ENCODE measurements at regions not wholly inside any gene's neighbourhood (a gene's known extent, or its start where the extent isn't known, plus 50 kb on each side); places are given as distances from the start of the nearest gene placed in this dataset.

DNA sequence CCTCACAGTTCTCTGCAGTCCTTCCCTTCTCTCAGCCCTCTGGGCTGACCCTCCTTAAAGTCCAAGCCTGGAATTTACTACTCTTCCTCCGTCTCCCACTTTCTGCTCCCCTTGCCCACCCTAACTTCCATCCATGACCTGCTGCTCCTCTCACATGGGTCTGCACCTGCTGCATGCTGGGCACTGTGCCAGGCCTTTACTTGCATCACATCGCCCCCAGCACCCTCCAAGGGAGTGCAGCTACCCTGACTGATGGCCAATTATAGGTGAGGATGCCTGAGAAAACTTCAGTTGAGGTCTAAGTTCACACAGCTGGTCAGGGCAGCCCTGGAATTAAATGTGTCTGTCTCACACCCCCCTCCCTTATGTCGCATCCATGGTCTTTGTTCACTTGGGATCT is 53.6 kb upstream of the ZPBP start:
- no peak for DNase-seq (ENCODE audit: low spot score)
- Mint-ChIP-seq H3K4me3 (no peak overlapping the region), H3K4me1 (no peaks in the 10 kb centered on the region), H3K36me3 (no peaks in the 10 kb centered on the region), H3K27ac (no peak overlapping the region), H3K9me3 (no peaks in the 10 kb centered on the region), H3K27me3 (ENCODE audit: low read depth) (no peaks in the 10 kb centered on the region)
- CTCF ChIA-PET: interaction anchor here (2.3 kb wide), 1 partner anchor 54 kb away, joined by 7 read pairs; no protein-coding TSS in a partner anchor
- POLR2A ChIA-PET: no interaction called here
- no peak for ATAC-seq
- TF ChIP-seq, protein P1, sequence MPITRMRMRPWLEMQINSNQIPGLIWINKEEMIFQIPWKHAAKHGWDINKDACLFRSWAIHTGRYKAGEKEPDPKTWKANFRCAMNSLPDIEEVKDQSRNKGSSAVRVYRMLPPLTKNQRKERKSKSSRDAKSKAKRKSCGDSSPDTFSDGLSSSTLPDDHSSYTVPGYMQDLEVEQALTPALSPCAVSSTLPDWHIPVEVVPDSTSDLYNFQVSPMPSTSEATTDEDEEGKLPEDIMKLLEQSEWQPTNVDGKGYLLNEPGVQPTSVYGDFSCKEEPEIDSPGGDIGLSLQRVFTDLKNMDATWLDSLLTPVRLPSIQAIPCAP (CRISPR knock-in tag; IDR thresholded peaks at IDR 0.05): no peak
- TF ChIP-seq ZNF219 (CRISPR knock-in tag; IDR thresholded peaks at IDR 0.05; ENCODE audit: borderline replicate concordance) (no peak), ZNF423 (CRISPR knock-in tag; IDR thresholded peaks at IDR 0.05) (no peak)
- TF ChIP-seq, protein P2, sequence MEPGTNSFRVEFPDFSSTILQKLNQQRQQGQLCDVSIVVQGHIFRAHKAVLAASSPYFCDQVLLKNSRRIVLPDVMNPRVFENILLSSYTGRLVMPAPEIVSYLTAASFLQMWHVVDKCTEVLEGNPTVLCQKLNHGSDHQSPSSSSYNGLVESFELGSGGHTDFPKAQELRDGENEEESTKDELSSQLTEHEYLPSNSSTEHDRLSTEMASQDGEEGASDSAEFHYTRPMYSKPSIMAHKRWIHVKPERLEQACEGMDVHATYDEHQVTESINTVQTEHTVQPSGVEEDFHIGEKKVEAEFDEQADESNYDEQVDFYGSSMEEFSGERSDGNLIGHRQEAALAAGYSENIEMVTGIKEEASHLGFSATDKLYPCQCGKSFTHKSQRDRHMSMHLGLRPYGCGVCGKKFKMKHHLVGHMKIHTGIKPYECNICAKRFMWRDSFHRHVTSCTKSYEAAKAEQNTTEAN (CRISPR knock-in tag; IDR thresholded peaks at IDR 0.05): no peak
- TF ChIP-seq, protein P3, sequence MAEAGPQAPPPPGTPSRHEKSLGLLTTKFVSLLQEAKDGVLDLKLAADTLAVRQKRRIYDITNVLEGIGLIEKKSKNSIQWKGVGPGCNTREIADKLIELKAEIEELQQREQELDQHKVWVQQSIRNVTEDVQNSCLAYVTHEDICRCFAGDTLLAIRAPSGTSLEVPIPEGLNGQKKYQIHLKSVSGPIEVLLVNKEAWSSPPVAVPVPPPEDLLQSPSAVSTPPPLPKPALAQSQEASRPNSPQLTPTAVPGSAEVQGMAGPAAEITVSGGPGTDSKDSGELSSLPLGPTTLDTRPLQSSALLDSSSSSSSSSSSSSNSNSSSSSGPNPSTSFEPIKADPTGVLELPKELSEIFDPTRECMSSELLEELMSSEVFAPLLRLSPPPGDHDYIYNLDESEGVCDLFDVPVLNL (CRISPR knock-in tag; IDR thresholded peaks at IDR 0.05; ENCODE audit: borderline replicate concordance, low read depth): no peak
- TF ChIP-seq, protein P4, sequence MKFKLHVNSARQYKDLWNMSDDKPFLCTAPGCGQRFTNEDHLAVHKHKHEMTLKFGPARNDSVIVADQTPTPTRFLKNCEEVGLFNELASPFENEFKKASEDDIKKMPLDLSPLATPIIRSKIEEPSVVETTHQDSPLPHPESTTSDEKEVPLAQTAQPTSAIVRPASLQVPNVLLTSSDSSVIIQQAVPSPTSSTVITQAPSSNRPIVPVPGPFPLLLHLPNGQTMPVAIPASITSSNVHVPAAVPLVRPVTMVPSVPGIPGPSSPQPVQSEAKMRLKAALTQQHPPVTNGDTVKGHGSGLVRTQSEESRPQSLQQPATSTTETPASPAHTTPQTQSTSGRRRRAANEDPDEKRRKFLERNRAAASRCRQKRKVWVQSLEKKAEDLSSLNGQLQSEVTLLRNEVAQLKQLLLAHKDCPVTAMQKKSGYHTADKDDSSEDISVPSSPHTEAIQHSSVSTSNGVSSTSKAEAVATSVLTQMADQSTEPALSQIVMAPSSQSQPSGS (CRISPR knock-in tag; IDR thresholded peaks at IDR 0.05; ENCODE audit: borderline replicate concordance, low read depth): no peak
- TF ChIP-seq, protein P5, sequence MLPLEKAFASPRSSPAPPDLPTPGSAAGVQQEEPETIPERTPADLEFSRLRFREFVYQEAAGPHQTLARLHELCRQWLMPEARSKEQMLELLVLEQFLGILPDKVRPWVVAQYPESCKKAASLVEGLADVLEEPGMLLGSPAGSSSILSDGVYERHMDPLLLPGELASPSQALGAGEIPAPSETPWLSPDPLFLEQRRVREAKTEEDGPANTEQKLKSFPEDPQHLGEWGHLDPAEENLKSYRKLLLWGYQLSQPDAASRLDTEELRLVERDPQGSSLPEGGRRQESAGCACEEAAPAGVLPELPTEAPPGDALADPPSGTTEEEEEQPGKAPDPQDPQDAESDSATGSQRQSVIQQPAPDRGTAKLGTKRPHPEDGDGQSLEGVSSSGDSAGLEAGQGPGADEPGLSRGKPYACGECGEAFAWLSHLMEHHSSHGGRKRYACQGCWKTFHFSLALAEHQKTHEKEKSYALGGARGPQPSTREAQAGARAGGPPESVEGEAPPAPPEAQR (CRISPR knock-in tag; IDR thresholded peaks at IDR 0.05): no peak

DNA sequence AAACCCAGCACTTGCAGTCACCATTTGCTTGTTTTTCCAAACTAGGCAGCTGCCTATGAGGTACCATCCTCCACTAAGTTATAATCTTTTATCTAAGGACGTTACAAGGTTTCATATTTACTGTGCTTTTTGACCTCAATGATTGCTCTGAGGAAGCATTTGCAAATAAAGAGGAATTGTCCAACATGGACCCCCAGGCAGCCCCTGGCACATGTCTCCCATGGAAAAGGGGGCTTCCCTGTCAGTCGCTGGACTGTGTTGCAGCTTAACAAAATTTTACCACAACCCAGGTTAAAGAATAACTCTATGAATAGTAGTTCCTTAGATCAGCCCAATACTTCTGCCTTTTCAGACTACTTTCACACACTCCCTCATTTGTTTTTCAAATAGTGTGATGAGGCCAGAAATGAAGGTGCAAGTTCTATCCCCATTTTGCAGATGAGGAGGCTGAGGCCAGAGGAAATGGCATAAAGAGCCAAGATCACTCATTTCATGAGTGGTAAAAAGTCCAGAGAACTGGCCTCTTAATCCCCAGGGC is 52.8 kb upstream of the ZPBP start:
- Mint-ChIP-seq H3K9me3 (no peaks in the 10 kb centered on the region), H3K36me3 (no peaks in the 10 kb centered on the region), H3K27me3 (ENCODE audit: low read depth) (no peaks in the 10 kb centered on the region), H3K4me3 (no peak overlapping the region), H3K4me1 (no peaks in the 10 kb centered on the region), H3K27ac (no peak overlapping the region)
- DNase-seq (ENCODE audit: low spot score) (no peak), ATAC-seq (no peak)
- POLR2A ChIA-PET: interaction anchor here (0.7 kb wide), 1 partner anchor 7 kb away, joined by 4 read pairs; no protein-coding TSS in a partner anchor
- CTCF ChIA-PET: interaction anchor here (2.3 kb wide), 1 partner anchor 53 kb away, joined by 7 read pairs; no protein-coding TSS in a partner anchor
- TF ChIP-seq JUN (CRISPR knock-in tag; IDR thresholded peaks at IDR 0.05): no peak
- TF ChIP-seq, protein P6, sequence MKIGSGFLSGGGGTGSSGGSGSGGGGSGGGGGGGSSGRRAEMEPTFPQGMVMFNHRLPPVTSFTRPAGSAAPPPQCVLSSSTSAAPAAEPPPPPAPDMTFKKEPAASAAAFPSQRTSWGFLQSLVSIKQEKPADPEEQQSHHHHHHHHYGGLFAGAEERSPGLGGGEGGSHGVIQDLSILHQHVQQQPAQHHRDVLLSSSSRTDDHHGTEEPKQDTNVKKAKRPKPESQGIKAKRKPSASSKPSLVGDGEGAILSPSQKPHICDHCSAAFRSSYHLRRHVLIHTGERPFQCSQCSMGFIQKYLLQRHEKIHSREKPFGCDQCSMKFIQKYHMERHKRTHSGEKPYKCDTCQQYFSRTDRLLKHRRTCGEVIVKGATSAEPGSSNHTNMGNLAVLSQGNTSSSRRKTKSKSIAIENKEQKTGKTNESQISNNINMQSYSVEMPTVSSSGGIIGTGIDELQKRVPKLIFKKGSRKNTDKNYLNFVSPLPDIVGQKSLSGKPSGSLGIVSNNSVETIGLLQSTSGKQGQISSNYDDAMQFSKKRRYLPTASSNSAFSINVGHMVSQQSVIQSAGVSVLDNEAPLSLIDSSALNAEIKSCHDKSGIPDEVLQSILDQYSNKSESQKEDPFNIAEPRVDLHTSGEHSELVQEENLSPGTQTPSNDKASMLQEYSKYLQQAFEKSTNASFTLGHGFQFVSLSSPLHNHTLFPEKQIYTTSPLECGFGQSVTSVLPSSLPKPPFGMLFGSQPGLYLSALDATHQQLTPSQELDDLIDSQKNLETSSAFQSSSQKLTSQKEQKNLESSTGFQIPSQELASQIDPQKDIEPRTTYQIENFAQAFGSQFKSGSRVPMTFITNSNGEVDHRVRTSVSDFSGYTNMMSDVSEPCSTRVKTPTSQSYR (CRISPR knock-in tag; IDR thresholded peaks at IDR 0.05): no peak
- no peak for TF ChIP-seq TCF7 (CRISPR knock-in tag; IDR thresholded peaks at IDR 0.05; ENCODE audit: low read depth)
- TF ChIP-seq GRHL2 (CRISPR knock-in tag; IDR thresholded peaks at IDR 0.05; ENCODE audit: insufficient replicate concordance, severe bottlenecking): no peak
- no peak for TF ChIP-seq SP1 (CRISPR knock-in tag; conservative IDR thresholded peaks at IDR 0.05)
- no peak for TF ChIP-seq HMGA2 (CRISPR knock-in tag; IDR thresholded peaks at IDR 0.05)
- TF ChIP-seq TEAD4 (CRISPR knock-in tag; IDR thresholded peaks at IDR 0.05): no peak
- TF ChIP-seq, protein P7, sequence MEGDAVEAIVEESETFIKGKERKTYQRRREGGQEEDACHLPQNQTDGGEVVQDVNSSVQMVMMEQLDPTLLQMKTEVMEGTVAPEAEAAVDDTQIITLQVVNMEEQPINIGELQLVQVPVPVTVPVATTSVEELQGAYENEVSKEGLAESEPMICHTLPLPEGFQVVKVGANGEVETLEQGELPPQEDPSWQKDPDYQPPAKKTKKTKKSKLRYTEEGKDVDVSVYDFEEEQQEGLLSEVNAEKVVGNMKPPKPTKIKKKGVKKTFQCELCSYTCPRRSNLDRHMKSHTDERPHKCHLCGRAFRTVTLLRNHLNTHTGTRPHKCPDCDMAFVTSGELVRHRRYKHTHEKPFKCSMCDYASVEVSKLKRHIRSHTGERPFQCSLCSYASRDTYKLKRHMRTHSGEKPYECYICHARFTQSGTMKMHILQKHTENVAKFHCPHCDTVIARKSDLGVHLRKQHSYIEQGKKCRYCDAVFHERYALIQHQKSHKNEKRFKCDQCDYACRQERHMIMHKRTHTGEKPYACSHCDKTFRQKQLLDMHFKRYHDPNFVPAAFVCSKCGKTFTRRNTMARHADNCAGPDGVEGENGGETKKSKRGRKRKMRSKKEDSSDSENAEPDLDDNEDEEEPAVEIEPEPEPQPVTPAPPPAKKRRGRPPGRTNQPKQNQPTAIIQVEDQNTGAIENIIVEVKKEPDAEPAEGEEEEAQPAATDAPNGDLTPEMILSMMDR (IDR thresholded peaks at IDR 0.05): no peak
- no peak for TF ChIP-seq ZNF263 (CRISPR knock-in tag; IDR thresholded peaks at IDR 0.05; ENCODE audit: low read depth)
- TF ChIP-seq, protein P8, sequence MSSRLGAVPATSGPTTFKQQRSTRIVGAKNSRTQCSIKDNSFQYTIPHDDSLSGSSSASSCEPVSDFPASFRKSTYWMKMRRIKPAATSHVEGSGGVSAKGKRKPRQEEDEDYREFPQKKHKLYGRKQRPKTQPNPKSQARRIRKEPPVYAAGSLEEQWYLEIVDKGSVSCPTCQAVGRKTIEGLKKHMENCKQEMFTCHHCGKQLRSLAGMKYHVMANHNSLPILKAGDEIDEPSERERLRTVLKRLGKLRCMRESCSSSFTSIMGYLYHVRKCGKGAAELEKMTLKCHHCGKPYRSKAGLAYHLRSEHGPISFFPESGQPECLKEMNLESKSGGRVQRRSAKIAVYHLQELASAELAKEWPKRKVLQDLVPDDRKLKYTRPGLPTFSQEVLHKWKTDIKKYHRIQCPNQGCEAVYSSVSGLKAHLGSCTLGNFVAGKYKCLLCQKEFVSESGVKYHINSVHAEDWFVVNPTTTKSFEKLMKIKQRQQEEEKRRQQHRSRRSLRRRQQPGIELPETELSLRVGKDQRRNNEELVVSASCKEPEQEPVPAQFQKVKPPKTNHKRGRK (CRISPR knock-in tag; IDR thresholded peaks at IDR 0.05; ENCODE audit: borderline replicate concordance): no peak
- TF ChIP-seq ZBTB21 (CRISPR knock-in tag; IDR thresholded peaks at IDR 0.05; ENCODE audit: borderline replicate concordance): no peak
- no peak for TF ChIP-seq PRRX2 (CRISPR knock-in tag; IDR thresholded peaks at IDR 0.05)
- TF ChIP-seq ZNF121 (CRISPR knock-in tag; IDR thresholded peaks at IDR 0.05): no peak
- no peak for TF ChIP-seq FOXJ3 (CRISPR knock-in tag; IDR thresholded peaks at IDR 0.05; ENCODE audit: borderline replicate concordance)
